Caki2 (cell line): ENCODE measurements at regions not wholly inside any gene's neighbourhood (a gene's known extent, or its start where the extent isn't known, plus 50 kb on each side); places are given as distances from the start of the nearest gene placed in this dataset.

Source experiments
- DNase-seq: peaks from one replicate; pipeline ENCODE4 v3.0.0-alpha.2; 2015; ENCODE audit warnings: low read depth
- in situ Hi-C: cut with HindIII; loops from 2 replicates; pipeline ENCODE4 v1.10.0; 2016; ENCODE audit warnings: low sequenced_read_pairs, low pct_unique_long_range_greater_than_20kb, mixed read lengths

- no peak for DNase-seq
- in situ Hi-C loops = no loop called here
These were observed 307.6 kb downstream of the SPRY2 start for GRCh38 chr13:80033286-80033685.

- in situ Hi-C loops = no loop called here
- DNase-seq = no peak
These were observed 310.4 kb downstream of the SPRY2 start for GRCh38 chr13:80030491-80030890.

- DNase-seq = no peak
- in situ Hi-C loops = no loop called here
These were observed 311.8 kb downstream of the SPRY2 start for GRCh38 chr13:80029170-80029569.

- DNase-seq = no peak
- in situ Hi-C loops = no loop called here
These were observed 318.8 kb downstream of the SPRY2 start for GRCh38 chr13:80022146-80022545.

GRCh38 chr13:80012251-80012650 is 328.7 kb downstream of the SPRY2 start:
- in situ Hi-C loops = no loop called here
- DNase-seq = peak; percentile 69

- no peak for DNase-seq
- in situ Hi-C loops = no loop called here
These were observed 329.3 kb downstream of the SPRY2 start for GRCh38 chr13:80011448-80012212.

- in situ Hi-C loops = no loop called here
- DNase-seq = no peak
These were observed 330.1 kb downstream of the SPRY2 start for GRCh38 chr13:80010846-80011245.

- in situ Hi-C loops = no loop called here
These were observed 330.6 kb downstream of the SPRY2 start for GRCh38 chr13:80010286-80010831.

GRCh38 chr13:80009760-80010159 is 331.2 kb downstream of the SPRY2 start:
- in situ Hi-C loops = no loop called here

More at GRCh38 chr13:80010286-80010831, 330.6 kb downstream of the SPRY2 start:
- DNase-seq = peak; percentile 50

GRCh38 chr13:80006940-80007339 is 334.0 kb downstream of the SPRY2 start:
- DNase-seq = no peak
- in situ Hi-C loops = no loop called here

More at GRCh38 chr13:80009760-80010159, 331.2 kb downstream of the SPRY2 start:
- no peak for DNase-seq

- no peak for DNase-seq
- in situ Hi-C loops = no loop called here
These were observed 339.4 kb downstream of the SPRY2 start for GRCh38 chr13:80001510-80001842.

- in situ Hi-C loops = no loop called here
- DNase-seq = no peak
These were observed 340.0 kb downstream of the SPRY2 start for GRCh38 chr13:80000684-80001509.

GRCh38 chr13:79999601-80000000 is 341.3 kb downstream of the SPRY2 start:
- no peak for DNase-seq

GRCh38 chr13:79998381-79998880 is 342.5 kb downstream of the SPRY2 start:
- no peak for DNase-seq
- in situ Hi-C loops = no loop called here

More at GRCh38 chr13:79999601-80000000, 341.3 kb downstream of the SPRY2 start:
- in situ Hi-C loops = no loop called here

GRCh38 chr13:79997244-79997643 is 343.7 kb downstream of the SPRY2 start:
- no peak for DNase-seq

GRCh38 chr13:79995334-79995733 is 345.6 kb downstream of the SPRY2 start:
- in situ Hi-C loops = no loop called here

More at GRCh38 chr13:79997244-79997643, 343.7 kb downstream of the SPRY2 start:
- in situ Hi-C loops = no loop called here

GRCh38 chr13:79992111-79992510 is 348.8 kb downstream of the SPRY2 start:
- no peak for DNase-seq
- in situ Hi-C loops = no loop called here

More at GRCh38 chr13:79995334-79995733, 345.6 kb downstream of the SPRY2 start:
- DNase-seq = peak; percentile 41

- in situ Hi-C loops = no loop called here
- no peak for DNase-seq
These were observed 350.9 kb downstream of the SPRY2 start for GRCh38 chr13:79990048-79990447.

- in situ Hi-C loops = no loop called here
- DNase-seq = no peak
These were observed 351.7 kb downstream of the SPRY2 start for GRCh38 chr13:79989217-79989661.
